COLO829 (cell line): ENCODE measurements at regions not wholly inside any gene's neighbourhood (a gene's known extent, or its start where the extent isn't known, plus 50 kb on each side); places are given as distances from the start of the nearest gene placed in this dataset.

ENCODE experiments used
- DNase-seq: peaks from one replicate; pipeline ENCODE4 v3.0.0; 2012; ENCODE audit warnings: low spot score

- DNase-seq, result no peak
These were observed 486.5 kb upstream of the ACVR2A start for GRCh38 chr2:147358375-147358774.

GRCh38 chr2:147356157-147356556, 488.7 kb upstream of the ACVR2A start:
- no peak for DNase-seq

GRCh38 chr2:147355706-147356105, 489.1 kb upstream of the ACVR2A start:
- DNase-seq, result no peak

GRCh38 chr2:147353072-147353381, 491.8 kb upstream of the ACVR2A start:
- no peak for DNase-seq

- no peak for DNase-seq
These were observed 492.4 kb upstream of the ACVR2A start for GRCh38 chr2:147352264-147353071.

GRCh38 chr2:147351784-147352183, 493.0 kb upstream of the ACVR2A start:
- no peak for DNase-seq

GRCh38 chr2:147348931-147349555, 495.8 kb upstream of the ACVR2A start:
- DNase-seq, result no peak

- no peak for DNase-seq
These were observed 498.7 kb upstream of the ACVR2A start for GRCh38 chr2:147346142-147346541.

- DNase-seq, result no peak
These were observed 499.6 kb upstream of the ACVR2A start for GRCh38 chr2:147345246-147345645.

- no peak for DNase-seq
These were observed 502.5 kb upstream of the ACVR2A start for GRCh38 chr2:147342329-147342728.

GRCh38 chr2:147331790-147332419, 512.9 kb upstream of the ACVR2A start:
- peak; percentile 30 for DNase-seq

GRCh38 chr2:147330925-147331324, 513.9 kb upstream of the ACVR2A start:
- no peak for DNase-seq

- no peak for DNase-seq
These were observed 517.2 kb upstream of the ACVR2A start for GRCh38 chr2:147327613-147328012.

GRCh38 chr2:147325990-147326389, 518.8 kb upstream of the ACVR2A start:
- no peak for DNase-seq

- no peak for DNase-seq
These were observed 524.7 kb upstream of the ACVR2A start for GRCh38 chr2:147320146-147320545.

GRCh38 chr2:147311058-147311430, 533.8 kb upstream of the ACVR2A start:
- no peak for DNase-seq

GRCh38 chr2:147310335-147311057, 534.3 kb upstream of the ACVR2A start:
- DNase-seq, result no peak

GRCh38 chr2:147297820-147298219, 547.0 kb upstream of the ACVR2A start:
- no peak for DNase-seq

GRCh38 chr2:147294825-147295392, 549.9 kb upstream of the ACVR2A start:
- no peak for DNase-seq

GRCh38 chr2:147293991-147294824, 550.6 kb upstream of the ACVR2A start:
- DNase-seq, result no peak

GRCh38 chr2:147288131-147288530, 556.7 kb upstream of the ACVR2A start:
- no peak for DNase-seq

GRCh38 chr2:147275943-147276342, 568.9 kb upstream of the ACVR2A start:
- DNase-seq, result no peak
